Transverse colon (tissue), 4 donors: ENCODE measurements at regions not wholly inside any gene's neighbourhood (a gene's known extent, or its start where the extent isn't known, plus 50 kb on each side); places are given as distances from the start of the nearest gene placed in this dataset.

Experiments used
- EP300 ChIP-seq: sonication (generic); formaldehyde crosslinking; IDR thresholded peaks from one replicate; pipeline ENCODE4 v1.6.1; 2017; ENCODE audit warnings: antibody characterized with exemption, low read depth
- POLR2A ChIP-seq: fragments of 450-650 bp; IDR thresholded peaks from one replicate; pipeline ENCODE4 v1.6.1; 2016; ENCODE audit warnings: antibody characterized with exemption, mild to moderate bottlenecking, moderate library complexity
- POLR2AphosphoS5 ChIP-seq, 3 donors: sonication (generic); formaldehyde crosslinking; IDR thresholded peaks; one replicate each; pipeline ENCODE4 v1.6.1; 2016; ENCODE audit warnings: antibody characterized with exemption in 3 of 3
- TF ChIP-seq, protein P1 (sequence below), 5 experiments: fragments of 200-600 bp in 3 of 5; fragments of 450-650 bp in 2 of 5; sonication (generic) in 3 of 5; IDR thresholded peaks; 1 replicate in 2 of 5; 2 replicates in 3 of 5; pipeline ENCODE4 v1.5.1; 2016 to 2017; ENCODE audit warnings: antibody characterized with exemption in 5 of 5, inconsistent platforms in 3 of 5, mild to moderate bottlenecking in 2 of 5, moderate library complexity in 1 of 5

- TF ChIP-seq, protein P1, sequence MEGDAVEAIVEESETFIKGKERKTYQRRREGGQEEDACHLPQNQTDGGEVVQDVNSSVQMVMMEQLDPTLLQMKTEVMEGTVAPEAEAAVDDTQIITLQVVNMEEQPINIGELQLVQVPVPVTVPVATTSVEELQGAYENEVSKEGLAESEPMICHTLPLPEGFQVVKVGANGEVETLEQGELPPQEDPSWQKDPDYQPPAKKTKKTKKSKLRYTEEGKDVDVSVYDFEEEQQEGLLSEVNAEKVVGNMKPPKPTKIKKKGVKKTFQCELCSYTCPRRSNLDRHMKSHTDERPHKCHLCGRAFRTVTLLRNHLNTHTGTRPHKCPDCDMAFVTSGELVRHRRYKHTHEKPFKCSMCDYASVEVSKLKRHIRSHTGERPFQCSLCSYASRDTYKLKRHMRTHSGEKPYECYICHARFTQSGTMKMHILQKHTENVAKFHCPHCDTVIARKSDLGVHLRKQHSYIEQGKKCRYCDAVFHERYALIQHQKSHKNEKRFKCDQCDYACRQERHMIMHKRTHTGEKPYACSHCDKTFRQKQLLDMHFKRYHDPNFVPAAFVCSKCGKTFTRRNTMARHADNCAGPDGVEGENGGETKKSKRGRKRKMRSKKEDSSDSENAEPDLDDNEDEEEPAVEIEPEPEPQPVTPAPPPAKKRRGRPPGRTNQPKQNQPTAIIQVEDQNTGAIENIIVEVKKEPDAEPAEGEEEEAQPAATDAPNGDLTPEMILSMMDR (IDR thresholded peaks at IDR 0.05): no peak
- TF ChIP-seq POLR2A (no peak), EP300 (no peak), POLR2AphosphoS5 (IDR thresholded peaks at IDR 0.05) (no peak)
Measured at GRCh38 chr21:16634515-16634914, 878.3 kb upstream of the CXADR start.
